Naive thymus-derived CD4-positive, alpha-beta T cell (primary cell): ENCODE measurements at regions not wholly inside any gene's neighbourhood (a gene's known extent, or its start where the extent isn't known, plus 50 kb on each side); places are given as distances from the start of the nearest gene placed in this dataset.

Experiments
- ATAC-seq: fragments of 150-1000 bp; cut with Tn5 transposase; 2 replicates; pipeline ENCODE4 v1.10.0; 2021; ENCODE audit warnings: mild to moderate bottlenecking, moderate library complexity
- CTCF ChIA-PET: fragments of 350-600 bp; sonication (Branson Sonifier 250); formaldehyde crosslinking; loops from one replicate; lab custom pipeline; 2021; ENCODE audit warnings: antibody characterized with exemption; lab: Charles Lee
- POLR2A ChIA-PET: fragments of 350-600 bp; sonication (Branson Sonifier 250); formaldehyde crosslinking; loops from one replicate; lab custom pipeline; 2021; ENCODE audit warnings: antibody characterized with exemption, inconsistent platforms; lab: Charles Lee
- DNase-seq, 9 donors: peaks; one replicate each; pipeline versions ENCODE4 v3.0.0 to v3.0.0-alpha.2; 2020 to 2022; ENCODE audit warnings: mixed read lengths in 1 of 9
- H3K27ac ChIP-seq: one replicate; pipeline ENCODE4 v1.7.0; 2013; ENCODE audit warnings: mild to moderate bottlenecking, low read depth, low read length, moderate library complexity
- H3K27me3 ChIP-seq, 2 donors: one replicate each; pipeline ENCODE4 v1.7.0; 2013; ENCODE audit warnings: low read length in 2 of 2, mild to moderate bottlenecking in 2 of 2, moderate library complexity in 2 of 2; ENCODE audit not compliant: control insufficient read depth in 2 of 2, insufficient read depth in 2 of 2
- H3K36me3 ChIP-seq, 3 experiments: 1 replicate in 2 of 3; 2 replicates in 1 of 3; pipeline ENCODE4 v1.7.0; 2013; ENCODE audit warnings: low read length in 3 of 3, mild to moderate bottlenecking in 3 of 3, moderate library complexity in 1 of 3; ENCODE audit not compliant: insufficient read depth in 3 of 3, control insufficient read depth in 2 of 3
- H3K4me1 ChIP-seq, 2 donors: one replicate each; pipeline ENCODE4 v1.7.0; 2013; ENCODE audit warnings: low read length in 2 of 2, mild to moderate bottlenecking in 2 of 2, moderate library complexity in 1 of 2; ENCODE audit not compliant: control insufficient read depth in 2 of 2, insufficient read depth in 2 of 2
- H3K4me3 ChIP-seq: 2 replicates; pipeline ENCODE4 v1.7.0; 2013; ENCODE audit warnings: mild to moderate bottlenecking, low read length
- H3K9me3 ChIP-seq, 3 experiments: 1 replicate in 2 of 3; 2 replicates in 1 of 3; pipeline ENCODE4 v1.7.0; 2013; ENCODE audit warnings: low read length in 3 of 3; ENCODE audit not compliant: control insufficient read depth in 2 of 3
- H3K27ac Mint-ChIP-seq, 9 donors: one replicate each; pipeline ENCODE4 v1.8.0; 2020 to 2022; ENCODE audit warnings: mixed read lengths in 9 of 9, mild to moderate bottlenecking in 8 of 9, moderate library complexity in 5 of 9, inconsistent platforms in 2 of 9
- H3K27me3 Mint-ChIP-seq, 5 donors: one replicate each; pipeline ENCODE4 v1.8.0; 2021 to 2022; ENCODE audit warnings: mixed read lengths in 5 of 5, mild to moderate bottlenecking in 1 of 5
- H3K36me3 Mint-ChIP-seq, 5 donors: one replicate each; pipeline ENCODE4 v1.8.0; 2020 to 2022; ENCODE audit warnings: mixed read lengths in 5 of 5, mild to moderate bottlenecking in 3 of 5, inconsistent platforms in 1 of 5
- H3K4me1 Mint-ChIP-seq, 7 donors: one replicate each; pipeline ENCODE4 v1.8.0; 2020 to 2022; ENCODE audit warnings: mixed read lengths in 7 of 7, mild to moderate bottlenecking in 3 of 7, inconsistent platforms in 1 of 7
- H3K4me3 Mint-ChIP-seq, 10 donors: one replicate each; pipeline ENCODE4 v1.8.0; 2020 to 2022; ENCODE audit warnings: mild to moderate bottlenecking in 10 of 10, mixed read lengths in 10 of 10, moderate library complexity in 6 of 10, inconsistent platforms in 2 of 10
- H3K9me3 Mint-ChIP-seq, 11 donors: one replicate each; pipeline ENCODE4 v1.8.0; 2020 to 2022; ENCODE audit warnings: mixed read lengths in 11 of 11, mild to moderate bottlenecking in 4 of 11, inconsistent platforms in 1 of 11, moderate library complexity in 1 of 11
- intact Hi-C, 2 donors: fragments of 100-400 bp; cut with micrococcal nuclease; formaldehyde crosslinking; loops; one replicate each; pipeline ENCODE4 v1.15.1; 2023

- intact Hi-C loops = no loop called here
- Histone ChIP-seq H3K4me1 (no peaks in the 10 kb centered on the region), H3K4me3 (no peak overlapping the region), H3K27ac (no peak overlapping the region), H3K36me3 (no peaks in the 10 kb centered on the region), H3K9me3 (no peaks in the 10 kb centered on the region), H3K27me3 (no peaks in the 10 kb centered on the region)
- no peak for DNase-seq
- no peak overlapping the region for H3K27ac Mint-ChIP-seq
- H3K4me1 Mint-ChIP-seq = no peaks in the 10 kb centered on the region
- POLR2A ChIA-PET = no interaction called here
- CTCF ChIA-PET = no interaction called here
- peaks cover 0 to 11% (median 2%) of the 10 kb centered on the region in 11 donors for H3K9me3 Mint-ChIP-seq
- no peak for ATAC-seq
- no peaks in the 10 kb centered on the region for H3K36me3 Mint-ChIP-seq
- H3K4me3 Mint-ChIP-seq = no peak overlapping the region
- H3K27me3 Mint-ChIP-seq = peaks cover 0 to 5% (median 0%) of the 10 kb centered on the region in 5 donors
These were observed 252.7 kb downstream of the NEBL start for GRCh38 chr10:20644421-20644820.

GRCh38 chr10:20641605-20642004, 255.5 kb downstream of the NEBL start:
- Histone ChIP-seq H3K4me3 (no peak overlapping the region), H3K4me1 (no peaks in the 10 kb centered on the region), H3K9me3 (no peaks in the 10 kb centered on the region), H3K36me3 (no peaks in the 10 kb centered on the region), H3K27ac (no peak overlapping the region), H3K27me3 (no peaks in the 10 kb centered on the region)
- no peak for DNase-seq
- intact Hi-C loops = no loop called here
- no peaks in the 10 kb centered on the region for H3K4me1 Mint-ChIP-seq
- H3K36me3 Mint-ChIP-seq = peaks cover 0 to 4% (median 0%) of the 10 kb centered on the region in 5 donors
- H3K27ac Mint-ChIP-seq = no peak overlapping the region
- POLR2A ChIA-PET = no interaction called here
- peaks cover 0 to 33% (median 7%) of the 10 kb centered on the region in 11 donors for H3K9me3 Mint-ChIP-seq
- ATAC-seq = no peak
- CTCF ChIA-PET = no interaction called here
- peaks cover 0 to 5% (median 0%) of the 10 kb centered on the region in 5 donors for H3K27me3 Mint-ChIP-seq
- no peak overlapping the region for H3K4me3 Mint-ChIP-seq

DNA sequence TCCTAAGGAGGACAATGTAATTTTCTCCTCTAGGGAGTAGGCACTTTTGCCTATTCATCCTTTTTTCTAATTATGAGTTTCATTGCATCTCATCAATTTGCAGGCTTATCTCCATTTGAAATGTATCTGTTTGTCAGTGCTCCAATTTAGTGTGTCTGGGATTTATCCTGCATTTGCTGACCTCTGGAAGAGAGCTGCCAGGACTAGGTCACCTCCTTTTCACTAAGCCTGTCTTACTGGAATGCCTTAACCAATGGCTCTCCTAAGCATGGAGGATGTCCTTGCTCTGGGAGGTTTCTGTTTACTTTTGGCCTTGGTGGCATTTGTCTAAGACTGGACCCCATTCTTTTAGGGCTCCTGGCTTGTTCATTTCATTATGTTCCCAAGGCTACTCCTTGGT, 261.5 kb downstream of the NEBL start:
- peaks cover 0 to 30% (median 6%) of the 10 kb centered on the region in 11 donors for H3K9me3 Mint-ChIP-seq
- CTCF ChIA-PET = no interaction called here

DNA sequence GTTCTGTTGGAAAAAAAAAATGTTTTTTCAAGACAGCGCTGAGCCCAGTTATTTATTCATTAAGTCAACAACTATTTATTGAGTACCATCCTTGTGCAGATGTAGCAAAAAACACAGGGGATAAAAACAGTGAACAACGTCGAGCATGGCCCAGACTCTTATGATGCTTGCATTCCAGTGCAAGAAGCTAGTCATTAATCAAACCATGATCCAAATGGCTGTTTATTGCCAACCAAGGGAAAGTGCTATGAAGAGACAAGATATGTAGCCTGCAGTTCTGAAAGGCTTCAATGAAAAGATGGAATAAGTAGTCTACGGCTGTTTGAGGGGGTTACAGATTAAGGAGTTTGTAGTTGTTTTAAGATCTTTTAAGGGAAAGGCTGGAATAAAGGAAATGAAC, 262.3 kb downstream of the NEBL start:
- Mint-ChIP-seq H3K9me3 (peaks cover 0 to 28% (median 4%) of the 10 kb centered on the region in 11 donors), H3K27ac (no peak overlapping the region), H3K27me3 (no peaks in the 10 kb centered on the region), H3K4me1 (peaks cover 0 to 1% (median 0%) of the 10 kb centered on the region in 7 donors), H3K4me3 (no peak overlapping the region), H3K36me3 (peaks cover 0 to 4% (median 0%) of the 10 kb centered on the region in 5 donors)
- ChIA-PET CTCF (no interaction called here), POLR2A (no interaction called here)
- H3K4me1 ChIP-seq = no peaks in the 10 kb centered on the region
- no peak overlapping the region for H3K27ac ChIP-seq
- no peak overlapping the region for H3K4me3 ChIP-seq
- H3K27me3 ChIP-seq = no peaks in the 10 kb centered on the region
- DNase-seq (no peak), ATAC-seq (no peak)
- no peaks in the 10 kb centered on the region for H3K9me3 ChIP-seq
- intact Hi-C loops = no loop called here
- H3K36me3 ChIP-seq = no peaks in the 10 kb centered on the region

More for the DNA sequence above, 261.5 kb downstream of the NEBL start:
- Mint-ChIP-seq H3K27ac (no peak overlapping the region), H3K36me3 (peaks cover 0 to 4% (median 0%) of the 10 kb centered on the region in 5 donors), H3K4me3 (no peak overlapping the region), H3K27me3 (no peaks in the 10 kb centered on the region), H3K4me1 (peaks cover 0 to 1% (median 0%) of the 10 kb centered on the region in 7 donors)
- no peaks in the 10 kb centered on the region for H3K27me3 ChIP-seq
- ATAC-seq (no peak), DNase-seq (no peak)
- H3K27ac ChIP-seq = no peak overlapping the region
- intact Hi-C loops = no loop called here
- POLR2A ChIA-PET = no interaction called here
- H3K9me3 ChIP-seq = no peaks in the 10 kb centered on the region
- H3K36me3 ChIP-seq = no peaks in the 10 kb centered on the region
- no peak overlapping the region for H3K4me3 ChIP-seq
- no peaks in the 10 kb centered on the region for H3K4me1 ChIP-seq

DNA sequence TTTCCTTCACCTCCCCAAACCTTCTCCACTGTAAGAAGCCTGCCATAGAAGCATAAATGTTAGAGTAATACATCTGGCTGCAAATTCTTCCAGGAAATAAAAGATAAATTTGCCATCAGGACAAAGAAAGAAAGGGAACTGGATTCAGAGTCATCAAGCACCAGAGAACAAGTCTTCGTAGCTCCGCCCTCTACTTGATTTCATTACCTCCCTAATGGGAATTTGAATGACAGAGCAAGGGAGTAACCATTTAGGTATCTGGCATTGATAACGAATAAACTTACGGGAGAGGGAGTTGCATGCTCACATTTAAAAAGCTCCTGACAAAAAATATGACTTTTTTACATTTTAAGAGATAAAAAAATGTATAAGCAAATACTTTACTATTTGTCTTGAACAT, 263.4 kb downstream of the NEBL start:
- intact Hi-C loops = no loop called here
- no peak overlapping the region for H3K4me3 ChIP-seq
- Mint-ChIP-seq H3K36me3 (peaks cover 0 to 4% (median 0%) of the 10 kb centered on the region in 5 donors), H3K4me1 (peaks cover 0 to 1% (median 0%) of the 10 kb centered on the region in 7 donors), H3K4me3 (no peak overlapping the region), H3K27ac (no peak overlapping the region), H3K9me3 (peaks cover 0 to 19% (median 0%) of the 10 kb centered on the region in 11 donors), H3K27me3 (no peaks in the 10 kb centered on the region)
- H3K27ac ChIP-seq = no peak overlapping the region
- no peaks in the 10 kb centered on the region for H3K9me3 ChIP-seq
- H3K36me3 ChIP-seq = no peaks in the 10 kb centered on the region
- POLR2A ChIA-PET = no interaction called here
- ATAC-seq (no peak), DNase-seq (no peak)
- no peaks in the 10 kb centered on the region for H3K27me3 ChIP-seq
- CTCF ChIA-PET = no interaction called here
- no peaks in the 10 kb centered on the region for H3K4me1 ChIP-seq

DNA sequence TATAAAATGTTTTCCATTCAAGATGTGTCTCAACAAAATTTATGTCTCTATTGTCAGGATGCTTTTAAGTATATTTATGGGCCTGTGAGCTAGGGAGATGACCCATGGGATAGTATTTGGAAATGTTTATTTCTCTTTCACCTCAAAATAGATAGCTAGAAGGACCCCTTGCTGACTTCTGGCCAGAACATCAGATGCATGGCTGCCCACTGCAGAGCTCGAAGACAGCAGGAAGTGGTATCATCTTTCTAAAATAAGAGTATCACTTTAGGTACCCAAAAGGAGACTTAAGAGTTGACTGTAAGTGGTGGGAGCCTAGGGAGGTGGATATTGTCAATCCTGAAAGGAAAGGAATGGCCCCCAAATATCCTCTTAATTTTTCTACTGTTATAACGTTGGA, 264.4 kb downstream of the NEBL start:
- peaks cover 0 to 1% (median 0%) of the 10 kb centered on the region in 7 donors for H3K4me1 Mint-ChIP-seq
- Histone ChIP-seq H3K4me3 (no peak overlapping the region), H3K4me1 (no peaks in the 10 kb centered on the region), H3K27ac (no peak overlapping the region), H3K27me3 (no peaks in the 10 kb centered on the region), H3K9me3 (no peaks in the 10 kb centered on the region), H3K36me3 (no peaks in the 10 kb centered on the region)
- peaks cover 0 to 13% (median 0%) of the 10 kb centered on the region in 11 donors for H3K9me3 Mint-ChIP-seq
- ATAC-seq = no peak
- no peaks in the 10 kb centered on the region for H3K27me3 Mint-ChIP-seq
- ChIA-PET POLR2A (no interaction called here), CTCF (no interaction called here)
- no peak overlapping the region for H3K27ac Mint-ChIP-seq
- peaks cover 0 to 3% (median 0%) of the 10 kb centered on the region in 5 donors for H3K36me3 Mint-ChIP-seq
- H3K4me3 Mint-ChIP-seq = no peak overlapping the region
- no peak for DNase-seq
- intact Hi-C loops = no loop called here

DNA sequence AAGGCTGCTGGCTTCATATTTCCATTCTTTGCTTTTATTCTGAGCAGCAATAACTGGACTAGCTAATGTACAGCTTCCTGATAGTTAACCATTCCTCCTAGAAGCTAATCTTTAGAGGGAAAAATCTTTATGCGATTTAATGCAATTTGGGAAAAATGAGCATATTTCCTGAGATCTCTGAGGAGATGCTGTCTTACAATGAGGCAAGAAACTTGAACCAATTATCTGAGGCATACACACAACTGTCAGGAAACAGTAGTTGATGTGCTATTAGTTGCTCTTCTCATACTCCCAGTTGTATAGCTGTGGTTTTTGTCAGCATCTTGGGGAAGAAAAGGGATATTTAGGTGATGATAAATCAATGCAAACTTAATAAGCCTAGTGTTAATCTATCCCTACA, 265.9 kb downstream of the NEBL start:
- no peak for DNase-seq

More for the DNA sequence above, 265.9 kb downstream of the NEBL start:
- POLR2A ChIA-PET = no interaction called here
- Mint-ChIP-seq H3K4me3 (no peak overlapping the region), H3K36me3 (no peaks in the 10 kb centered on the region), H3K27ac (no peak overlapping the region), H3K4me1 (no peaks in the 10 kb centered on the region), H3K27me3 (no peaks in the 10 kb centered on the region), H3K9me3 (peaks cover 0 to 4% (median 0%) of the 10 kb centered on the region in 11 donors)
- no peak for ATAC-seq
- no peaks in the 10 kb centered on the region for H3K9me3 ChIP-seq
- CTCF ChIA-PET = no interaction called here
- H3K27ac ChIP-seq = no peak overlapping the region
- intact Hi-C loops = no loop called here
- no peaks in the 10 kb centered on the region for H3K36me3 ChIP-seq
- H3K4me1 ChIP-seq = no peaks in the 10 kb centered on the region
- no peaks in the 10 kb centered on the region for H3K27me3 ChIP-seq
- H3K4me3 ChIP-seq = no peak overlapping the region
